Mononuclear cell (primary cell): ENCODE measurements at regions not wholly inside any gene's neighbourhood (a gene's known extent, or its start where the extent isn't known, plus 50 kb on each side); places are given as distances from the start of the nearest gene placed in this dataset.
"Not testable (repeated sequence)": the region's sequence is repeated elsewhere in the genome, so short reads cannot be mapped to it uniquely, and the experiment has no call there.

ENCODE experiments used
- H3K27me3 ChIP-seq: 2 replicates; pipeline ENCODE4 v1.6.0; 2011; ENCODE audit warnings: low read length, control low read depth; ENCODE audit not compliant: insufficient read depth
- H3K4me1 ChIP-seq: 2 replicates; pipeline ENCODE4 v1.5.1; 2011; ENCODE audit warnings: mild to moderate bottlenecking, low read length, control low read depth; ENCODE audit not compliant: insufficient read depth
- H3K4me3 ChIP-seq: 2 replicates; pipeline ENCODE4 v1.5.1; 2011; ENCODE audit warnings: mild to moderate bottlenecking, low read length, moderate library complexity
- H3K9me3 ChIP-seq: 2 replicates; pipeline ENCODE4 v1.5.1; 2011; ENCODE audit warnings: low read depth, mild to moderate bottlenecking, control low read depth, low read length

GRCh38 chr16:29116980-29117379 is 132.1 kb downstream of the LAT start:
- Histone ChIP-seq H3K27me3 (no peaks in the 10 kb centered on the region), H3K4me1 (peaks cover 56% of the 10 kb centered on the region), H3K4me3 (no peak overlapping the region), H3K9me3 (no peaks in the 10 kb centered on the region)

DNA sequence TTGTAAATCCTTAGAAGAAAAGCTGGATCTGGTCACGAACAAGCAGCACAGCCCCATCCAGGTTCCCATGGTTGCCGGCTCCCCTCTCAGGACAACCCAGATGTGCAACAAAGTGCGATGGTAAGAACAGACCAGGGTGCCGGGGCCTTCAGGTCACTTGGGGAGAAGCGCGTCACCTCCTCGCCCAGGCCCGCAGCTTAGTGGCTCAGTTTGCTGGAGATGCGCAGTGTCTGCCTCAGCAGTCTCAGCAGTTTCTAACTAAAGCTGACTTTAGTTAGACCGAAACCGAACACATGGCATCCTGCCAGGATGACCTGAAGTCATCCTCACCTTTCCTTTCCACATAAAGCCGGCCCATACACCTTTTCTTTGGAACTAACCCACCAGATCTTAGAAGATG is 131.4 kb downstream of the LAT start:
- peaks cover 59% of the 10 kb centered on the region for H3K4me1 ChIP-seq
- not testable (repeated sequence) for H3K9me3 ChIP-seq, H3K27me3 ChIP-seq

GRCh38 chr16:29115802-29116141 is 130.9 kb downstream of the LAT start:
- H3K9me3 ChIP-seq, H3K27me3 ChIP-seq: not testable (repeated sequence)
- H3K4me1 ChIP-seq: peaks cover 60% of the 10 kb centered on the region

More for the DNA sequence above, 131.4 kb downstream of the LAT start:
- H3K4me3 ChIP-seq: not testable (repeated sequence)

GRCh38 chr16:29114989-29115801 is 130.3 kb downstream of the LAT start:
- not testable (repeated sequence) for H3K27me3 ChIP-seq, H3K4me3 ChIP-seq, H3K9me3 ChIP-seq
- H3K4me1 ChIP-seq: peaks cover 60% of the 10 kb centered on the region

More at GRCh38 chr16:29115802-29116141, 130.9 kb downstream of the LAT start:
- not testable (repeated sequence) for H3K4me3 ChIP-seq

- Histone ChIP-seq H3K27me3 (no peaks in the 10 kb centered on the region), H3K4me3 (no peak overlapping the region), H3K9me3 (no peaks in the 10 kb centered on the region), H3K4me1 (peaks cover 60% of the 10 kb centered on the region)
These were observed 129.7 kb downstream of the LAT start for GRCh38 chr16:29114574-29114973.

GRCh38 chr16:29113446-29113845 is 128.6 kb downstream of the LAT start:
- not testable (repeated sequence) for H3K9me3 ChIP-seq, H3K4me3 ChIP-seq, H3K27me3 ChIP-seq
- H3K4me1 ChIP-seq: peaks cover 51% of the 10 kb centered on the region

GRCh38 chr16:29112755-29113347 is 128.0 kb downstream of the LAT start:
- no peak overlapping the region for H3K4me3 ChIP-seq
- no peaks in the 10 kb centered on the region for H3K27me3 ChIP-seq
- H3K9me3 ChIP-seq: no peaks in the 10 kb centered on the region
- peaks cover 45% of the 10 kb centered on the region for H3K4me1 ChIP-seq

GRCh38 chr16:29111901-29112680 is 127.2 kb downstream of the LAT start:
- peaks cover 38% of the 10 kb centered on the region for H3K4me1 ChIP-seq
- H3K27me3 ChIP-seq, H3K4me3 ChIP-seq, H3K9me3 ChIP-seq: not testable (repeated sequence)

- Histone ChIP-seq H3K4me3 (no peak overlapping the region), H3K4me1 (peaks cover 31% of the 10 kb centered on the region), H3K9me3 (no peaks in the 10 kb centered on the region)
These were observed 126.6 kb downstream of the LAT start for GRCh38 chr16:29111421-29111820.

DNA sequence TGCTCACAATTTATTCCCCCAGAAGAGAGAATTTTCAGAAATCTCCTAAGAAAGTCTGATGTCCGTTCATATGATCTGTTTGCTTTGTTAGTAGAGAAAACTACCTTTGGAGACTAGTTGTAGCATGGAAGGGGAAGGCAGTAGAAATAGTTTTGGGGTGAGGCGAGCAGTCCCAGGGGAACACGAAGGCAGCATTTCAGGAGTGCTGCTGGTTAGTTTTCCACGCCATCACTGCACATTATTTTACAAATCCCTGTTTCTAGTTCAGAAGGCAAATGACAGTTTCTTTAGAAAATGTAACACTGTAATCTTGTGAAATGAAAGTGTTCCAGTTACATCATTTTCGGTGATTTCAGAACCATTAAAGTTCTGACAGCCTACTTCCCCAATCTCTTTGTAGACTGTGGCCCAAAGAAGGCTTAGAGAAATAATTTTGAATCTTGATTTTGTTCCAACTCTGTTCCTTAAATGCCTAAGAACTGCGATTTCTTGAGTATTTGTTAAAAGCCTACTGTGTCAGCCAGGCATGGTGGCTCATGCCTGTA is 123.8 kb downstream of the LAT start:
- not testable (repeated sequence) for H3K4me1 ChIP-seq, H3K9me3 ChIP-seq, H3K4me3 ChIP-seq, H3K27me3 ChIP-seq

More at GRCh38 chr16:29111421-29111820, 126.6 kb downstream of the LAT start:
- H3K27me3 ChIP-seq: no peaks in the 10 kb centered on the region

- H3K27me3 ChIP-seq: no peaks in the 10 kb centered on the region
- H3K9me3 ChIP-seq: no peaks in the 10 kb centered on the region
- H3K4me1 ChIP-seq: peaks cover 4% of the 10 kb centered on the region
- H3K4me3 ChIP-seq: no peak overlapping the region
These were observed 122.4 kb downstream of the LAT start for GRCh38 chr16:29107299-29107698.

DNA sequence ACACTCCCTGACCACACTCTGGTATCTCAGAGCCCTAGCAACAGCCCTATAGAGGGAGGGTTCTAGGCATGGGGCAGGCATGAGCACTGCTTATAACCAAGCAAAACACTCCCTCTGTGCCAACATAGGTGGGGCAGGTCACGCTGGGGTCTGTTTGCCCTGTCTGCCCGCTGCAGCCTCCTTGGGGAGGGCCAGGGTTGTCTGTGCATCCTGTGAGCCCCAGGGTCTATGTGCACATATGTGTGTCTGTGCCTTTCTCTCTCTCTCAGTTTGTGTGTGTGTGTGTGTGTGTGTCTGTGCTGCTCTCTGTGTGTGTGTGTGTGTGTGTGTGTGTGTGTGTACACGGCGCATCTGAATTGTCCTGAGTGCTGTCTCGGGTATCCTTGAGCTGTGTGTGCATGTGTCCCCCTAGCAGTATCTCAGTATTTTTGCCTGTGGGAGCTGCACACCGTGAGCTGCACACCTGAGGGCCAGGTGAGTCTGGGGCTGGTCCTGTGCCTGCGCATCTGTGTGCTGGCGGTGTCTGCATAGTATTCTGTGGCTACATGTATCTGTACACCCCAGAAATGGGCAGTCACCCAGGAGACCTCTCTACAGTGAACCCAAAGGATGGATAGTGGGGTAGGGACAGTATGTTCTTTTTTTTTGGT is 121.5 kb downstream of the LAT start:
- not testable (repeated sequence) for H3K27me3 ChIP-seq, H3K4me3 ChIP-seq, H3K9me3 ChIP-seq, H3K4me1 ChIP-seq

DNA sequence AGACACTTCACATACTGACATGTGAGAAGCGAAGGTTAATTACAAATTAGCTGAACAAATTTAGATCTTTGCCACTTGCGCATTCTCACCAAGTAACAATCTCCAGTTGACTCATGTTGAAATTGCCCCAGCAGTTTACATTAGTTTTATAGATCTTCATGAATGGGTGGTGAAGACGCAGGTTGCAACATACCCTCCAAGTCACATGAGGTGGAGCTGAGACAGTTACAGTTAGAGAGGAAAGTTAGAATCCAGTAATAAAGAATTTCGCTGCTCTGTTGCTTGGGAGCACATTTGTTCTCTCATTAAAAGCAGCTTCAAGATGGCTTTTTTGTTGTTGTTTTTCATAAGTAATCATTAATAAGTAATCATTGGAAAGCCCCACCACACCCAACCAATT is 119.7 kb downstream of the LAT start:
- H3K9me3 ChIP-seq, H3K4me3 ChIP-seq, H3K27me3 ChIP-seq, H3K4me1 ChIP-seq: not testable (repeated sequence)

DNA sequence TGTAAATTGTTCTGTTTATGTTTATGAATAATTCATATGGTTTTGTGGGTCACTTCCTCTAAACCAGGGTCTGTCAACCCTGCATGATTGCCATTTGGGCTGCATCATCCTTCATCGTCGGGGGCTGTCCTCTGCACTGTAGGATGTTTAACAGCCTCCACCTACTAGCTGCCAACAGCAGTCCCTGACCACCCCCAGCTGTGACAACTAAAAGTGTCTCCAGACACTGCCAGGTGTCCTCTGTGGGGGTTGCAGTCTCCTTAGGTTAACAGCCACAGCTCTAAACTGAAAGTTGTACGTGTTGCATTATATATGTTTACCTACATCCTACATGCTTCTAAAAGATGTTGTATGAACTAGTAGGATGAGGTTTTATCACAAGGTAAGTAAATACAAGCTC is 113.1 kb downstream of the LAT start:
- H3K9me3 ChIP-seq: not testable (repeated sequence)

More for the DNA sequence above, 113.1 kb downstream of the LAT start:
- not testable (repeated sequence) for H3K4me3 ChIP-seq, H3K4me1 ChIP-seq, H3K27me3 ChIP-seq
